Gastrocnemius medialis (tissue), 4 donors: ENCODE measurements at regions not wholly inside any gene's neighbourhood (a gene's known extent, or its start where the extent isn't known, plus 50 kb on each side); places are given as distances from the start of the nearest gene placed in this dataset.
"Not testable (repeated sequence)": the region's sequence is repeated elsewhere in the genome, so short reads cannot be mapped to it uniquely, and the experiment has no call there.

Experiments used
- ATAC-seq, 2 donors: fragments of 150-250 bp; one replicate each; pipeline ENCODE4 v1.9.1; 2016
- DNase-seq, 2 donors: peaks; one replicate each; pipeline ENCODE4 v3.0.0-alpha.2; 2019
- H3K27ac ChIP-seq, 4 donors: fragments of 200-600 bp; sonication (generic); 1 replicate in 1 of 4; 2 replicates in 3 of 4; pipeline ENCODE4 v1.5.1; 2016 to 2018; ENCODE audit warnings: mild to moderate bottlenecking in 2 of 4, moderate library complexity in 1 of 4
- H3K27me3 ChIP-seq, 3 donors: fragments of 200-600 bp; sonication (generic) in 2 of 3; 1 replicate in 1 of 3; 2 replicates in 2 of 3; pipeline versions ENCODE4 v1.5.1 to v1.6.0; 2016 to 2019; ENCODE audit warnings: mild to moderate bottlenecking in 1 of 3, moderate library complexity in 1 of 3
- H3K36me3 ChIP-seq, 2 donors: fragments of 200-600 bp; sonication (generic) in 1 of 2; one replicate each; pipeline ENCODE4 v1.5.1; 2017 to 2018
- H3K4me1 ChIP-seq, 2 donors: fragments of 200-600 bp; sonication (generic) in 1 of 2; one replicate each; pipeline ENCODE4 v1.5.1; 2016 to 2017; ENCODE audit warnings: mild to moderate bottlenecking in 2 of 2
- H3K4me3 ChIP-seq, 4 donors: fragments of 200-600 bp; sonication (generic) in 3 of 4; 1 replicate in 1 of 4; 2 replicates in 3 of 4; pipeline ENCODE4 v1.5.1; 2016 to 2019; ENCODE audit warnings: mild to moderate bottlenecking in 2 of 4
- H3K9me3 ChIP-seq, 3 donors: fragments of 200-600 bp; sonication (generic) in 2 of 3; 1 replicate in 1 of 3; 2 replicates in 2 of 3; pipeline ENCODE4 v1.5.1; 2016 to 2019
- POLR2A ChIP-seq, 2 donors: fragments of 450-650 bp; IDR thresholded peaks; one replicate each; pipeline ENCODE4 v1.6.1; 2017; ENCODE audit warnings: antibody characterized with exemption in 2 of 2, mild to moderate bottlenecking in 2 of 2, moderate library complexity in 2 of 2
- in situ Hi-C, 4 donors: fragments of 200-750 bp; cut with MboI; loops; one replicate each; pipeline versions ENCODE4 v1.15.0 to v1.8.0; 2017; ENCODE audit warnings: low sequenced_read_pairs in 4 of 4
- intact Hi-C: fragments of 100-400 bp; cut with DNase I; formaldehyde crosslinking; loops from one replicate; pipeline ENCODE4 v1.15.1; 2023; ENCODE audit warnings: low total_unique reads
- TF ChIP-seq, protein P1 (sequence below), 5 experiments: fragments of 450-650 bp in 3 of 5; fragments of 200-600 bp in 2 of 5; sonication (generic) in 2 of 5; IDR thresholded peaks in 4 of 5; conservative IDR thresholded peaks in 1 of 5; 1 replicate in 4 of 5; 2 replicates in 1 of 5; pipeline ENCODE4 v1.5.1; 2016 to 2019; ENCODE audit warnings: antibody characterized with exemption in 5 of 5, mild to moderate bottlenecking in 3 of 5, moderate library complexity in 3 of 5

DNA sequence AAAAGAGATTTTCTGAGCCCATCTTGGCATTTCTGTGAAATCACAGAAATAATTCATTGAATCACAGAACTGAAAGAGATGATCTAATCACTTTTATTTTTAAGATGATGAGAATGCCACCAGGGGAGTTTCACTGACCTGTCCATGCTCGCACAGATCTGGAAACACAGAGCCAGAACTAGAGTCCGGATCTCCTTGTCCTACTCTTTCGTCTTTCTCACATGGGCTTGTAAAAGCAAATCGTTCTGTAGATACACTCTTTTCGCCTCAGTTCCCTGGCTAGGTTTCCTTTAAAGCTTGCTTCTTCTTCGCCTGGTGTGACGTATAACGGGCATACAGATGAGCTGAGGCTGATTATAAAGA, 122.5 kb upstream of the SPRED1 start:
- Histone ChIP-seq H3K36me3 (no peaks in the 10 kb centered on the region), H3K4me3 (peak overlapping the region in 3 of 4 donors; percentile 17 to 33 (median 28)), H3K27me3 (no peaks in the 10 kb centered on the region), H3K4me1 (peaks cover 0 to 4% of the 10 kb centered on the region in 2 donors), H3K9me3 (no peaks in the 10 kb centered on the region), H3K27ac (peak overlapping the region; percentile 55 to 73 (median 64))
- ATAC-seq (no peak), DNase-seq (no peak)
- in situ Hi-C loops, result no loop called here
- TF ChIP-seq, protein P1, sequence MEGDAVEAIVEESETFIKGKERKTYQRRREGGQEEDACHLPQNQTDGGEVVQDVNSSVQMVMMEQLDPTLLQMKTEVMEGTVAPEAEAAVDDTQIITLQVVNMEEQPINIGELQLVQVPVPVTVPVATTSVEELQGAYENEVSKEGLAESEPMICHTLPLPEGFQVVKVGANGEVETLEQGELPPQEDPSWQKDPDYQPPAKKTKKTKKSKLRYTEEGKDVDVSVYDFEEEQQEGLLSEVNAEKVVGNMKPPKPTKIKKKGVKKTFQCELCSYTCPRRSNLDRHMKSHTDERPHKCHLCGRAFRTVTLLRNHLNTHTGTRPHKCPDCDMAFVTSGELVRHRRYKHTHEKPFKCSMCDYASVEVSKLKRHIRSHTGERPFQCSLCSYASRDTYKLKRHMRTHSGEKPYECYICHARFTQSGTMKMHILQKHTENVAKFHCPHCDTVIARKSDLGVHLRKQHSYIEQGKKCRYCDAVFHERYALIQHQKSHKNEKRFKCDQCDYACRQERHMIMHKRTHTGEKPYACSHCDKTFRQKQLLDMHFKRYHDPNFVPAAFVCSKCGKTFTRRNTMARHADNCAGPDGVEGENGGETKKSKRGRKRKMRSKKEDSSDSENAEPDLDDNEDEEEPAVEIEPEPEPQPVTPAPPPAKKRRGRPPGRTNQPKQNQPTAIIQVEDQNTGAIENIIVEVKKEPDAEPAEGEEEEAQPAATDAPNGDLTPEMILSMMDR (IDR thresholded peaks at IDR 0.05 in 4 of 5, conservative IDR thresholded peaks at IDR 0.05 in 1 of 5), result no peak
- no peak for TF ChIP-seq POLR2A (IDR thresholded peaks at IDR 0.05)
- intact Hi-C loops, result no loop called here

DNA sequence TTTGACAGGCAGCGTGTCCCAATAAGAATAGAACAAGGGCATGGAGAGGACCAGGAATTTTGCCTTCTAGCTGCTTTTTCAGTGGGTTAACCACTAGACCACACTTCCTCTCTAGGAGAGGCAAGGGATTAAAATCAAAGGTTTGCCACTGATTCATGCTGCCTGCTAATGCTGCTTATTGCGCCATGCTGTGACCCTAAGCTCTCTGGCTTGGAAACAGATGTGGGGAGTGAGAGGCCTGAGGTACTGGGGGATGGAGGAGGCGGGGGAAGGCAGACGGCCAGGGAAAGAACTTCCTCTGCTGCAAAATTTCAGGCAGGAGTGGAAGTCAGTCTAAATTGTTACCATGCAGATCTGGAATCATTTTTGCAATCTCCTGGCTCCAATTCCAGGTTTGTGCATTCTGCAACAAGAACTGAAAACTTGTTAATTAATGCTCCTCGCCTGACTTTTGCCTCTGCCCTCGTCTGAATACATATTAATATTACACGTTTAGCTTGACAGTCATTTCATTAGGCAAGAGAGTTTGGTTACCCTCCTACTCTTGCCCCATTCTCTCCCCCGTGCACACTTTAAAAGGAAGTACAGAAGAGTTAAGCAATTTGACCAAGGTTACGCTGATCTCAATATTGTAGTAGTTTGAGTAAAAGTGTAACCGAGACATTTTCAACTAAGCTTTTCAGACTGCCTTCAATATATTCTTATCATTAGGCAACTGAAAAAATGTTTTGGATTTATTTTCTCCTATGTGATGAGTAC, 121.7 kb upstream of the SPRED1 start:
- in situ Hi-C loops (no loop called here), intact Hi-C loops (no loop called here)
- H3K36me3 ChIP-seq, result no peaks in the 10 kb centered on the region
- H3K4me1 ChIP-seq, result peaks cover 0 to 4% of the 10 kb centered on the region in 2 donors
- peak overlapping the region; percentile 55 to 73 (median 64) for H3K27ac ChIP-seq
- TF ChIP-seq POLR2A (IDR thresholded peaks at IDR 0.05), result no peak
- TF ChIP-seq, protein P1 (IDR thresholded peaks at IDR 0.05 in 4 of 5, conservative IDR thresholded peaks at IDR 0.05 in 1 of 5), result no peak
- ATAC-seq, result peak; percentile 77 to 80
- peak; percentile 65 to 78 for DNase-seq
- H3K27me3 ChIP-seq, result no peaks in the 10 kb centered on the region
- no peaks in the 10 kb centered on the region for H3K9me3 ChIP-seq
- H3K4me3 ChIP-seq, result no peak overlapping the region

GRCh38 chr15:38134252-38134651, 118.4 kb upstream of the SPRED1 start:
- Histone ChIP-seq H3K4me3 (no peak overlapping the region), H3K36me3 (no peaks in the 10 kb centered on the region), H3K27ac (no peak overlapping the region), H3K9me3 (no peaks in the 10 kb centered on the region), H3K27me3 (no peaks in the 10 kb centered on the region), H3K4me1 (peaks cover 0 to 4% of the 10 kb centered on the region in 2 donors)
- in situ Hi-C loops (no loop called here), intact Hi-C loops (no loop called here)
- no peak for DNase-seq
- TF ChIP-seq, protein P1 (IDR thresholded peaks at IDR 0.05 in 4 of 5, conservative IDR thresholded peaks at IDR 0.05 in 1 of 5), result no peak
- TF ChIP-seq POLR2A (IDR thresholded peaks at IDR 0.05), result no peak
- no peak for ATAC-seq

- H3K27ac ChIP-seq, H3K36me3 ChIP-seq, ATAC-seq, in situ Hi-C loops, DNase-seq, H3K4me3 ChIP-seq, intact Hi-C loops, H3K27me3 ChIP-seq, H3K4me1 ChIP-seq, H3K9me3 ChIP-seq: not testable (repeated sequence)
Measured at GRCh38 chr15:38142195-38142594, 110.4 kb upstream of the SPRED1 start.

DNA sequence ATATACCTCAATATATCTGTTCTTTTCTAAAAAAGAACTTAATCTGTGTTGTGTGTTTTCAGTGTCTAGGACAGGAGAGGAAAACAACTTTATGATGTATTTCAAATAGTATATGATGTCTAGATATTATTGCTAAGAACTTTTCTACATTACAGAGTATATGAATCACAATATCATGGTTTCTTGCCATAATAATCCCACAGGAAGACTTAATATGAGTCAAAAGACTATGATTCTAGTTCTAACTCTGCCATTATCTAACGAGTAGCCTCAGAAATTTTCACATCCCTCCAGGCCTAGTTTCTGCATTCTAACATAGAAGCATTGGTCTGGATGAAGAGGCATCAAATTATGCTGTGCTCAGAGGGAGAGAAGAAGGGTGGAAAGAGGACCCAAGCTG, 107.7 kb upstream of the SPRED1 start:
- no peak overlapping the region for H3K27ac ChIP-seq
- no peaks in the 10 kb centered on the region for H3K9me3 ChIP-seq
- in situ Hi-C loops, result no loop called here
- TF ChIP-seq, protein P1 (IDR thresholded peaks at IDR 0.05 in 4 of 5, conservative IDR thresholded peaks at IDR 0.05 in 1 of 5), result no peak
- TF ChIP-seq POLR2A (IDR thresholded peaks at IDR 0.05), result no peak
- no peak overlapping the region for H3K4me3 ChIP-seq
- no peaks in the 10 kb centered on the region for H3K36me3 ChIP-seq
- intact Hi-C loops, result no loop called here
- no peak for ATAC-seq
- no peaks in the 10 kb centered on the region for H3K4me1 ChIP-seq
- no peaks in the 10 kb centered on the region for H3K27me3 ChIP-seq
- DNase-seq, result no peak
